ENCODE measurements at regions not wholly inside any gene's neighbourhood (a gene's known extent, or its start where the extent isn't known, plus 50 kb on each side); places are given as distances from the start of the nearest gene placed in this dataset.
A peak's percentile ranks its signal among the peaks of the same experiment; 100 is the strongest.

DNA sequence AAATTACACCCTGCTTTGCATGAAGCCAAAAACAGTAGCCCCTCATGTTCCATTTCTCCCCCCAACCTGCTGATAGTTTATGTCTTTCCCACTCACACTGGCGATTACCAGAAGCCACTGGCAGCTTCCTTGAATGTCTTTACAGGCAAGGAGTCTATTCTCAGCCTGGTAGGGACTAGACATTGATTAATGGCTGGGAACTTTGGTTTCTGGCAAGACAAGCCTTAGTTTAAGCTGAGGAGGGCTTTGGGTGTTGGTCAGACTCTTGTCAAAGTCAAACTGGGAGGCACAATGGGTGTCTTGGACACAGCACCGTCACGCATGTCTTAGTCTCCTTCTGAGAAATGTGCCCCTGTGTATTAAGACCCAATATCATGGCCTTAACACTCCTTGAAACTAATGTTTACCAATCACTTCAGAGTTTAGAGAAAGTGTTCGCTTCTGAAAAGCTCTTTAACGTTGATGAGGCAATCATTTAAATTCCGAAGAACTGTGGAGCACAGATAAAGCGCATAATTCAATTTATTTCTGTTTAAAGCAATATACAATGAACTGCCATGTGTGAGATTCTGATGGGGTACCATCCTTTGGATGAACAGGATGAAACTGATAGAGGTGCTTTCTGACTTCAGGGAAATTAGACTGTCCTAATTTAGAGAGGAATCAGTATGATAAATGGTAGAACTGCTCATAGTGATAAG, 53.9 kb upstream of the CPEB4 start:
- H3K4me3 Mint-ChIP-seq, result peak overlapping the region in 2 of 8 donors; percentile 25 to 34
- H3K9me3 Mint-ChIP-seq, result peaks cover 0 to 3% (median 0%) of the 10 kb centered on the region in 7 donors
- H3K27ac Mint-ChIP-seq, result no peak overlapping the region
- H3K36me3 Mint-ChIP-seq, result no peaks in the 10 kb centered on the region
- DNase-seq (no peak), ATAC-seq (ENCODE audit: low read depth in 2 of 2) (no peak)
- no peaks in the 10 kb centered on the region for H3K27me3 Mint-ChIP-seq
- H3K4me1 Mint-ChIP-seq, result peaks cover 42 to 47% (median 46%) of the 10 kb centered on the region in 3 donors

DNA sequence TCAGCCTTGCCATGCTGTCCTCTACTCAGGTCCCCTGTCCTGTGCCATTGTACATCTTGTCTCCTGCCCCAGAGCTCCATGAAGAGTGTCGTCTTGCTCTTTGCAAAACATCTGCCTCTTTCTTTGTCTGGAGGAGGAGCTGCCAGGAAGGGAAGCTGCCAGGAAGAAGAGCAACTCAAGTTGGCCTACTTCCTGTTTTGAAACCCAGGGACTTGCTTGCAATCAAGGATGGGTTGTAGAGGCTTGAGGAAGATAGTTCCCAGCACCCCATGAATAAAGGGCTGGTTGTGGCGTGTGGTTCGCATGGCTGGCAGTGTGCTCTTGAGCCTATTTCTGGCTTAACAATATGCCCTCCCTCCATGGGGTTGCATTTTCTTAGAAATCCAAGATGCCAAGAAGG, 53.0 kb upstream of the CPEB4 start:
- DNase-seq (no peak), ATAC-seq (ENCODE audit: low read depth in 2 of 2) (no peak)
- no peaks in the 10 kb centered on the region for H3K27me3 Mint-ChIP-seq
- no peaks in the 10 kb centered on the region for H3K36me3 Mint-ChIP-seq
- H3K4me3 Mint-ChIP-seq, result no peak overlapping the region
- no peak overlapping the region for H3K27ac Mint-ChIP-seq
- H3K9me3 Mint-ChIP-seq, result peaks cover 0 to 3% (median 0%) of the 10 kb centered on the region in 7 donors
- H3K4me1 Mint-ChIP-seq, result peaks cover 33 to 39% (median 38%) of the 10 kb centered on the region in 3 donors

DNA sequence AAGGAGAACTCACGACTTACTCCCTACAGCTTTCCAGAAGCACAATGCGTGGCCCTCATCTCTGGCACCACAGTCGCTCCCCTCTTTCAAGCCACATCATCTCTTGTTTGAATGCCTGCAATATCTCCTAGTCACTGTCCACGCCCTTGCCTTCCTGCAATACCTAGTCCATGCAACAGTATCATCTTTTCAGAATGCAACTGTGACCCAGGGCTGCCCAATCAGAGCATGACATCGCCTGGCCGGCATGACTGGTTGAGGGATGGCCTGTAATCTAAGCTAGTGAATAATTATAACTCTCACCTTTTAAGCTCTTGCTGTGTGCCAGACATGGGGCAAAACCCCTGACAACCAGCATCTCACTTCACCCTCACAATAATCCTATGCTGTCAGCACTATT, 52.5 kb upstream of the CPEB4 start:
- Mint-ChIP-seq H3K4me3 (no peak overlapping the region), H3K27me3 (no peaks in the 10 kb centered on the region), H3K4me1 (peaks cover 28 to 34% (median 33%) of the 10 kb centered on the region in 3 donors), H3K9me3 (peaks cover 0 to 3% (median 0%) of the 10 kb centered on the region in 7 donors), H3K27ac (peak overlapping the region in 1 of 6 donors; percentile 69), H3K36me3 (no peaks in the 10 kb centered on the region)
- DNase-seq, result no peak
- ATAC-seq (ENCODE audit: low read depth in 2 of 2), result no peak

DNA sequence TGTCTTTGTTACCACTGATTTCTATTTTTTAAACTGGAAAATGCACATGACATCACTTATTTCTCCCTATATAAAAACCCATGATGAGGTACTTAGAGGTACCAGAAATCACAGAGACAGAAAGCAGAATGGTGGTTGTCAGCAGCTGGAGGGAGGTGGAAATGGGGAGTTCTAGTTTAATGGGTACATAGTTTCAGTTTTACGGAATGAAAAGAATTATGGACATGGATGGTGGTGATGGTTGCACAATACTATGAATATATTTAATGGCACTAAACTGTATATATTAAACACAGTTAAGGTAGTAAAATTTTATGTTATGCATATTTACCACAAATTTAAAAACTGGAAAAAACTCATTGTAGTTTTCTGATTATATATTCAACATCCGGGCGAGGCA, 50.5 kb upstream of the CPEB4 start:
- Mint-ChIP-seq H3K9me3 (peaks cover 0 to 3% (median 0%) of the 10 kb centered on the region in 7 donors), H3K27me3 (no peaks in the 10 kb centered on the region), H3K36me3 (no peaks in the 10 kb centered on the region), H3K4me1 (peaks cover 14 to 17% (median 16%) of the 10 kb centered on the region in 3 donors), H3K4me3 (no peak overlapping the region), H3K27ac (no peak overlapping the region)
- DNase-seq (no peak), ATAC-seq (ENCODE audit: low read depth in 2 of 2) (no peak)

All from naive B cell (primary cell).